GM12878 (cell line): ENCODE measurements at regions not wholly inside any gene's neighbourhood (a gene's known extent, or its start where the extent isn't known, plus 50 kb on each side); places are given as distances from the start of the nearest gene placed in this dataset.

ENCODE experiments used
- ATAC-seq: fragments of 200-7000 bp; cut with Tn5 transposase; 3 replicates; pipeline ENCODE4 v1.9.1; 2020; ENCODE audit warnings: mild to moderate bottlenecking, moderate library complexity
- BruUV-seq: library from RNA; stranded (reverse); fragments of 400-500 nt; replicated peaks from 2 replicates; lab custom pipeline; 2021; lab: Mats Ljungman, UMichigan
- CTCF ChIA-PET: fragments of 300-600 bp; sonication (Branson Sonifier 250); formaldehyde crosslinking; extraction: SDS; loops from one replicate; lab custom pipeline; 2021; ENCODE audit warnings: inconsistent platforms; lab: Yijun Ruan, JAX
- POLR2A ChIA-PET: fragments of 350-600 bp; formaldehyde crosslinking; extraction: SDS; loops from one replicate; lab custom pipeline; 2021; ENCODE audit warnings: inconsistent platforms; lab: Charles Lee
- RAD21 ChIA-PET: fragments of 300-600 bp; sonication (Branson Sonifier 250); formaldehyde crosslinking; loops from one replicate; lab custom pipeline; 2023; ENCODE audit warnings: antibody characterized with exemption; ENCODE audit not compliant: unreplicated experiment; lab: Charles Lee
- SMC1A ChIA-PET: fragments of 300-600 bp; sonication (Branson Sonifier 250); formaldehyde crosslinking; loops from one replicate; lab custom pipeline; 2023; ENCODE audit not compliant: unreplicated experiment, uncharacterized antibody; lab: Charles Lee
- DNase-seq: peaks from one replicate; pipeline ENCODE4 v3.0.0-alpha.2; 2011; ENCODE audit warnings: low read depth, low spot score
- FAIRE-seq: peaks from 3 replicates; lab custom pipeline; 2011; peaks lifted over from hg19 to GRCh38; lab: Jason Lieb, UNC
- H2AFZ ChIP-seq: 2 replicates; pipeline ENCODE4 v1.6.0; 2011; ENCODE audit warnings: low read depth, low read length, control low read depth; ENCODE audit not compliant: control insufficient read depth
- H3K27ac ChIP-seq: 2 replicates; pipeline ENCODE4 v1.5.1; 2011; ENCODE audit warnings: control low read depth; ENCODE audit not compliant: control insufficient read depth, insufficient read depth
- H3K27me3 ChIP-seq, 2 experiments: replicated peaks in 1 of 2; 2 replicates each; pipeline versions ENCODE4 v1.6.0 to v1.6.1; 2011; ENCODE audit warnings: low read length in 1 of 2; ENCODE audit not compliant: control insufficient read depth in 2 of 2, insufficient read depth in 2 of 2
- H3K36me3 ChIP-seq, 2 experiments: 2 replicates each; pipeline ENCODE4 v1.5.1; 2011; ENCODE audit warnings: low read length in 1 of 2; ENCODE audit not compliant: control insufficient read depth in 2 of 2, insufficient read depth in 2 of 2
- H3K4me1 ChIP-seq: 2 replicates; pipeline ENCODE4 v1.6.1; 2011; ENCODE audit warnings: mild to moderate bottlenecking, low read length, moderate library complexity, mixed read lengths; ENCODE audit not compliant: control insufficient read depth, insufficient read depth
- H3K4me2 ChIP-seq: 2 replicates; pipeline ENCODE4 v1.6.0; 2011; ENCODE audit warnings: control low read depth; ENCODE audit not compliant: control insufficient read depth, insufficient read depth
- H3K4me3 ChIP-seq: fragments of 200-600 bp; sonication (generic); 2 replicates; pipeline ENCODE4 v1.5.1; 2016
- H3K79me2 ChIP-seq: 2 replicates; pipeline ENCODE4 v1.6.0; 2011; ENCODE audit warnings: low read length; ENCODE audit not compliant: control insufficient read depth, insufficient read depth
- H3K9ac ChIP-seq: 2 replicates; pipeline ENCODE4 v1.8.0; 2011; ENCODE audit warnings: low read length, control low read depth, mixed read lengths; ENCODE audit not compliant: control insufficient read depth, insufficient read depth
- H3K9me3 ChIP-seq: replicated peaks from 3 replicates; pipeline ENCODE4 v1.5.1; 2011; ENCODE audit warnings: mild to moderate bottlenecking, low read length; ENCODE audit not compliant: control insufficient read depth, insufficient read depth
- H4K20me1 ChIP-seq: 2 replicates; pipeline ENCODE4 v1.6.0; 2011; ENCODE audit not compliant: control insufficient read depth, insufficient read depth
- ATF3 ChIP-seq: IDR thresholded peaks from 2 replicates; pipeline ENCODE4 v1.6.1; 2011; ENCODE audit warnings: low read depth, mild to moderate bottlenecking, low read length, moderate library complexity, borderline replicate concordance; ENCODE audit errors: extremely low read depth
- BRCA1 ChIP-seq: IDR thresholded peaks from 2 replicates; pipeline ENCODE4 v1.6.1; 2011; ENCODE audit warnings: low read depth, low read length, improper control_type of control experiment
- CBX3 ChIP-seq: fragments of 200-600 bp; sonication (generic); IDR thresholded peaks from 2 replicates; pipeline ENCODE4 v1.6.1; 2016; ENCODE audit warnings: low read depth, borderline replicate concordance
- CEBPB ChIP-seq, 2 experiments: fragments of 150-350 bp in 1 of 2; IDR thresholded peaks; 2 replicates each; pipeline ENCODE4 v1.6.1; 2012 to 2014; ENCODE audit warnings: low read depth in 2 of 2, low read length in 2 of 2, borderline replicate concordance in 1 of 2, inconsistent platforms in 1 of 2
- CREB1 ChIP-seq: IDR thresholded peaks from 2 replicates; pipeline ENCODE4 v1.6.1; 2012; ENCODE audit warnings: low read depth, mild to moderate bottlenecking, inconsistent platforms
- CREM ChIP-seq: IDR thresholded peaks from 2 replicates; pipeline ENCODE4 v1.6.1; 2014; ENCODE audit warnings: antibody characterized with exemption, low read depth
- EED ChIP-seq: sonication (generic); IDR thresholded peaks from 2 replicates; pipeline ENCODE4 v1.6.1; 2016; ENCODE audit warnings: antibody characterized with exemption, low read depth
- HDGF ChIP-seq: fragments of 450-650 bp; IDR thresholded peaks from 2 replicates; pipeline ENCODE4 v1.6.1; 2016; ENCODE audit warnings: antibody characterized with exemption
- IRF4 ChIP-seq: IDR thresholded peaks from 2 replicates; pipeline ENCODE4 v1.6.1; 2011; ENCODE audit warnings: low read depth, low read length
- LARP7 ChIP-seq: fragments of 450-650 bp; IDR thresholded peaks from 2 replicates; pipeline ENCODE4 v1.6.1; 2017; ENCODE audit warnings: mild to moderate bottlenecking
- MTA3 ChIP-seq: IDR thresholded peaks from 2 replicates; pipeline ENCODE4 v1.6.1; 2012; ENCODE audit warnings: low read length, inconsistent platforms, borderline replicate concordance
- MXI1 ChIP-seq: fragments of 150-350 bp; IDR thresholded peaks from 2 replicates; pipeline ENCODE4 v1.6.1; 2011; ENCODE audit warnings: low read depth, mild to moderate bottlenecking, inconsistent platforms, low read length, improper control_type of control experiment
- POLR2AphosphoS2 ChIP-seq: IDR thresholded peaks from 2 replicates; pipeline ENCODE4 v1.6.1; 2011; ENCODE audit warnings: low read depth, mild to moderate bottlenecking, low read length, improper control_type of control experiment, moderate library complexity
- RELB ChIP-seq: fragments of 450-650 bp; IDR thresholded peaks from 2 replicates; pipeline ENCODE4 v1.6.1; 2017; ENCODE audit warnings: low read depth, mild to moderate bottlenecking, moderate library complexity
- SIN3A ChIP-seq: IDR thresholded peaks from 2 replicates; pipeline ENCODE4 v1.6.1; 2012; ENCODE audit warnings: low read depth, low read length, improper control_type of control experiment
- SREBF1 ChIP-seq: IDR thresholded peaks from 2 replicates; pipeline ENCODE4 v1.6.1; 2012; ENCODE audit warnings: mild to moderate bottlenecking, low read length
- STAT1 ChIP-seq: fragments of 450-650 bp; conservative IDR thresholded peaks from 2 replicates; pipeline ENCODE4 v1.6.1; 2014; ENCODE audit warnings: antibody characterized with exemption, mild to moderate bottlenecking
- ZBTB40 ChIP-seq: fragments of 450-650 bp; IDR thresholded peaks from 2 replicates; pipeline ENCODE4 v1.6.1; 2016; ENCODE audit warnings: mild to moderate bottlenecking, moderate library complexity, borderline replicate concordance
- ZNF24 ChIP-seq: fragments of 450-650 bp; IDR thresholded peaks from 2 replicates; pipeline ENCODE4 v1.6.1; 2017; ENCODE audit warnings: antibody characterized with exemption, mild to moderate bottlenecking
- ZSCAN29 ChIP-seq: fragments of 450-650 bp; IDR thresholded peaks from 2 replicates; pipeline ENCODE4 v1.6.1; 2017; ENCODE audit warnings: mild to moderate bottlenecking, moderate library complexity
- WGBS: methylation state at CpG from one replicate; pipeline ENCODE4 v1.1.6; 2016; ENCODE audit warnings: low lambda C conversion rate; ENCODE audit not compliant: insufficient replicate concordance, insufficient coverage; ENCODE audit errors: missing lambda C conversion rate; 5-methylcytosine and 5-hydroxymethylcytosine counted together
- in situ Hi-C: fragments of 300-500 bp; cut with MboI; formaldehyde crosslinking; loops from 9 replicates; pipeline ENCODE4 v1.14.3; 2018; ENCODE audit warnings: mixed read lengths
- intact Hi-C: fragments of 100-400 bp; cut with micrococcal nuclease; formaldehyde crosslinking; loops from one replicate; pipeline ENCODE4 v1.14.2; 2022; ENCODE audit not compliant: unreplicated experiment

GRCh38 chr10:106493751-106494150, 670.8 kb downstream of the SORCS1 start:
- TF ChIP-seq MTA3 (no peak), CEBPB (IDR thresholded peaks at IDR 0.05; ENCODE audit: borderline replicate concordance in 1 of 2, low read depth in 2 of 2, low read length in 2 of 2) (no peak), ZSCAN29 (no peak), RELB (no peak), STAT1 (no peak), POLR2AphosphoS2 (no peak), ATF3 (no peak), CREM (no peak), SIN3A (no peak), ZBTB40 (no peak), EED (no peak), CBX3 (no peak), BRCA1 (no peak), HDGF (no peak), MXI1 (no peak), CREB1 (no peak), SREBF1 (no peak), LARP7 (no peak), IRF4 (no peak), ZNF24 (no peak)
- H4K20me1 ChIP-seq, result no peaks in the 10 kb centered on the region
- H3K4me2 ChIP-seq, result no peak overlapping the region
- FAIRE-seq, result no peak
- BruUV-seq, result no TSS peak
- no peak overlapping the region for H3K27ac ChIP-seq
- no peaks in the 10 kb centered on the region for H3K36me3 ChIP-seq
- no peaks in the 10 kb centered on the region for H3K4me1 ChIP-seq
- H3K4me3 ChIP-seq, result no peak overlapping the region
- ChIA-PET POLR2A (no interaction called here), CTCF (no interaction called here), RAD21 (no interaction called here), SMC1A (no interaction called here)
- intact Hi-C loops, result no loop called here
- no peak for ATAC-seq
- H3K79me2 ChIP-seq, result no peaks in the 10 kb centered on the region
- no peak overlapping the region for H2AFZ ChIP-seq
- no peaks in the 10 kb centered on the region for H3K9me3 ChIP-seq
- no peaks in the 10 kb centered on the region for H3K27me3 ChIP-seq
- no peak overlapping the region for H3K9ac ChIP-seq
- in situ Hi-C loops, result no loop called here
- 0% methylated on average over 1 of the region's 1 CpG for WGBS
- DNase-seq, result no peak
